Breast epithelium (tissue), 4 donors: ENCODE measurements at regions not wholly inside any gene's neighbourhood (a gene's known extent, or its start where the extent isn't known, plus 50 kb on each side); places are given as distances from the start of the nearest gene placed in this dataset.
"Not testable (repeated sequence)": the region's sequence is repeated elsewhere in the genome, so short reads cannot be mapped to it uniquely, and the experiment has no call there.

ENCODE experiments used
- DNase-seq, 2 donors: peaks; one replicate each; pipeline ENCODE4 v3.0.0-alpha.2; 2019; ENCODE audit warnings: low spot score in 2 of 2
- H3K27ac ChIP-seq, 2 donors: fragments of 200-600 bp; sonication (generic) in 1 of 2; one replicate each; pipeline ENCODE4 v1.5.1; 2016 to 2019; ENCODE audit warnings: mild to moderate bottlenecking in 1 of 2
- H3K27me3 ChIP-seq, 2 donors: fragments of 200-600 bp; sonication (generic) in 1 of 2; one replicate each; pipeline versions ENCODE4 v1.5.1 to v1.6.0; 2017 to 2019; ENCODE audit warnings: control low read depth in 1 of 2, mild to moderate bottlenecking in 1 of 2
- H3K36me3 ChIP-seq: fragments of 200-600 bp; one replicate; pipeline ENCODE4 v1.5.1; 2019
- H3K4me1 ChIP-seq, 2 donors: fragments of 200-600 bp; sonication (generic); one replicate each; pipeline ENCODE4 v1.5.1; 2016 to 2019; ENCODE audit warnings: control low read depth in 1 of 2
- H3K4me3 ChIP-seq, 3 donors: fragments of 200-600 bp; sonication (generic); 1 replicate in 2 of 3; 2 replicates in 1 of 3; pipeline ENCODE4 v1.5.1; 2016 to 2019; ENCODE audit warnings: mild to moderate bottlenecking in 3 of 3, moderate library complexity in 2 of 3
- H3K9me3 ChIP-seq, 2 donors: fragments of 200-600 bp; sonication (generic) in 1 of 2; one replicate each; pipeline ENCODE4 v1.5.1; 2016 to 2019; ENCODE audit warnings: control low read depth in 1 of 2
- CTCF ChIP-seq, 3 donors: fragments of 450-650 bp; IDR thresholded peaks; one replicate each; pipeline ENCODE4 v1.5.1; 2016 to 2017; ENCODE audit warnings: antibody characterized with exemption in 3 of 3, mild to moderate bottlenecking in 3 of 3, moderate library complexity in 3 of 3
- POLR2A ChIP-seq: fragments of 450-650 bp; IDR thresholded peaks from one replicate; pipeline ENCODE4 v1.6.1; 2016; ENCODE audit warnings: antibody characterized with exemption, mild to moderate bottlenecking, moderate library complexity
- POLR2AphosphoS5 ChIP-seq, 3 donors: sonication (generic); formaldehyde crosslinking; IDR thresholded peaks; one replicate each; pipeline ENCODE4 v1.6.1; 2017; ENCODE audit warnings: antibody characterized with exemption in 3 of 3
- intact Hi-C: fragments of 100-400 bp; cut with DNase I; formaldehyde crosslinking; loops from one replicate; pipeline ENCODE4 v1.15.1; 2023; ENCODE audit warnings: low total_unique reads

- intact Hi-C loops, result no loop called here
- no peaks in the 10 kb centered on the region for H3K9me3 ChIP-seq
- H3K27ac ChIP-seq, result no peak overlapping the region
- no peaks in the 10 kb centered on the region for H3K27me3 ChIP-seq
- no peaks in the 10 kb centered on the region for H3K36me3 ChIP-seq
- DNase-seq, result no peak
- no peaks in the 10 kb centered on the region for H3K4me1 ChIP-seq
- TF ChIP-seq CTCF (IDR thresholded peaks at IDR 0.05) (no peak), POLR2AphosphoS5 (IDR thresholded peaks at IDR 0.05) (no peak), POLR2A (no peak)
- no peak overlapping the region for H3K4me3 ChIP-seq
Observed at GRCh38 chr4:186400676-186401075, 134.7 kb downstream of the F11 start.

GRCh38 chr4:186392017-186392416 is 126.0 kb downstream of the F11 start:
- Histone ChIP-seq H3K9me3 (no peaks in the 10 kb centered on the region), H3K27me3 (no peaks in the 10 kb centered on the region), H3K36me3 (no peaks in the 10 kb centered on the region), H3K4me3 (no peak overlapping the region), H3K4me1 (no peaks in the 10 kb centered on the region), H3K27ac (no peak overlapping the region)
- intact Hi-C loops, result no loop called here
- no peak for DNase-seq
- TF ChIP-seq CTCF (IDR thresholded peaks at IDR 0.05), result no peak
- no peak for TF ChIP-seq POLR2AphosphoS5 (IDR thresholded peaks at IDR 0.05)
- no peak for TF ChIP-seq POLR2A

GRCh38 chr4:186384328-186384727 is 118.3 kb downstream of the F11 start:
- DNase-seq, H3K27ac ChIP-seq, H3K36me3 ChIP-seq, H3K4me3 ChIP-seq, H3K27me3 ChIP-seq, H3K4me1 ChIP-seq, intact Hi-C loops, H3K9me3 ChIP-seq: not testable (repeated sequence)

- intact Hi-C loops, result no loop called here
- no peaks in the 10 kb centered on the region for H3K4me1 ChIP-seq
- TF ChIP-seq POLR2A (no peak), POLR2AphosphoS5 (IDR thresholded peaks at IDR 0.05) (no peak), CTCF (IDR thresholded peaks at IDR 0.05) (no peak)
Observed at GRCh38 chr4:186368281-186368680, 102.3 kb downstream of the F11 start.

GRCh38 chr4:186366326-186366725 is 100.3 kb downstream of the F11 start:
- Histone ChIP-seq H3K4me3 (no peak overlapping the region), H3K36me3 (no peaks in the 10 kb centered on the region), H3K27ac (no peak overlapping the region), H3K9me3 (peaks cover 19 to 31% of the 10 kb centered on the region in 2 donors), H3K27me3 (no peaks in the 10 kb centered on the region), H3K4me1 (no peaks in the 10 kb centered on the region)
- TF ChIP-seq CTCF (IDR thresholded peaks at IDR 0.05), result no peak
- TF ChIP-seq POLR2A, result no peak
- TF ChIP-seq POLR2AphosphoS5 (IDR thresholded peaks at IDR 0.05), result no peak
- DNase-seq, result no peak
- intact Hi-C loops, result no loop called here

More at GRCh38 chr4:186368281-186368680, 102.3 kb downstream of the F11 start:
- H3K36me3 ChIP-seq, result no peaks in the 10 kb centered on the region
- no peak overlapping the region for H3K4me3 ChIP-seq
- peaks cover 13 to 17% of the 10 kb centered on the region in 2 donors for H3K9me3 ChIP-seq
- H3K27me3 ChIP-seq, result no peaks in the 10 kb centered on the region
- DNase-seq, result no peak
- H3K27ac ChIP-seq, result no peak overlapping the region

GRCh38 chr4:186363038-186363437 is 97.0 kb downstream of the F11 start:
- not testable (repeated sequence) for H3K36me3 ChIP-seq, DNase-seq, H3K27ac ChIP-seq, H3K4me1 ChIP-seq, H3K27me3 ChIP-seq, H3K4me3 ChIP-seq
- intact Hi-C loops, result loop anchor here (5.0 kb wide), 1 partner anchor 391 kb away; no protein-coding TSS in a partner anchor
- peaks cover 19 to 31% of the 10 kb centered on the region in 2 donors for H3K9me3 ChIP-seq
